DMS 273 (cell line): ENCODE measurements at regions not wholly inside any gene's neighbourhood (a gene's known extent, or its start where the extent isn't known, plus 50 kb on each side); places are given as distances from the start of the nearest gene placed in this dataset.
"Not testable (repeated sequence)": the region's sequence is repeated elsewhere in the genome, so short reads cannot be mapped to it uniquely, and the experiment has no call there.

Source experiments
- DNase-seq: peaks from one replicate; lab custom pipeline; 2025; ENCODE audit not compliant: unreplicated experiment; lab: John Stamatoyannopoulos, UW

GRCh38 chr5:62206150-62206829 lies 99.7 kb upstream of the KIF2A start:
- peak; percentile 52 for DNase-seq

DNA sequence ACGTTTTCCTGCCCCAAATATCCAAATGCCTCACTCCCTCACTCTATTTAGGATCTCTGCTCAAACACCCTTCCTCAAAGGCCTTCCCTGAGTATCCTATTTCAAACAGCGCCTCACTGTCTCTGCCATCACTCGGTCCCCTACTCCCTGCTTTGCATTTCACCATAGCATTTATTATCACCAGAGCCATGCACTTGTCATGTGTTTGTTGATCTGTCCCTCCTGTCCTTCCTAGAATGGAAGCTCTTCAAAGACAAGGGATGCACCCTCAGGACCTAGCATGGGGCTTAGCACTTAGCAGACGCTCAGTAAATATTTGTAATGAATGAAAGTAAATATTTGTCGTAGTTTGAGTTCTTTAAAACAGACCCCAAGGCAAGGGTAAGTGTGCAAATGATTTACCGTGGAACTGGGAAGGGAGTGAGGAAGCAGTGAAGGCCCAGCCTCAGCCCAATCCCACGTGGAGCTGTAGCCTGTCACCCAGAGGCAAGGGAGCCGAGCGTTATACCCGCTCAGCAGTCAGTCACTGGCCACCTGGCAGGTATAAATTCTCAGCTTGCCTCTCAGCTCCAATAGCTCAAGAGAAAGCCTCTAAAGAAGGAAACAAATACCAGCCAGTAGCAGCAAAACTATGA lies 97.7 kb upstream of the KIF2A start:
- no peak for DNase-seq

GRCh38 chr5:62211405-62211804 lies 94.6 kb upstream of the KIF2A start:
- no peak for DNase-seq

DNA sequence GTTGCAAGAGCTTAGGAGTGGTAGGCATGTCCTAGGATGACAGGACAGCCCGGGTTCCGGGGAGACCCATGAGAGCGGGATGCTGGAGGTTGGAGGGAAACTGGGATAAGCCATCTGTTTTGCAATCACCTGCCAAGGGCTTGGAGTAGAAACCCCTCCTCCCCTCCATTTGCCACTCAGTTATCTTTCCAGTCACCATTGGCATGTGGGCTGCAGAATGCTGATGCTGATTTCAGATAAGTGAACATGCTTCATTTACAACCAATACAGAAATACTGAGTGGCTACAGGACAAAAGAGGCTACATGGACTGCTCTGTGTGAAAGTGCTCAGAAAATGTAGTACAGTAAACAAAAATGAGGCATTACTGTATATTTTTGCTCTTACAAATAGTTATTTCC lies 93.4 kb upstream of the KIF2A start:
- peak; percentile 31 for DNase-seq

DNA sequence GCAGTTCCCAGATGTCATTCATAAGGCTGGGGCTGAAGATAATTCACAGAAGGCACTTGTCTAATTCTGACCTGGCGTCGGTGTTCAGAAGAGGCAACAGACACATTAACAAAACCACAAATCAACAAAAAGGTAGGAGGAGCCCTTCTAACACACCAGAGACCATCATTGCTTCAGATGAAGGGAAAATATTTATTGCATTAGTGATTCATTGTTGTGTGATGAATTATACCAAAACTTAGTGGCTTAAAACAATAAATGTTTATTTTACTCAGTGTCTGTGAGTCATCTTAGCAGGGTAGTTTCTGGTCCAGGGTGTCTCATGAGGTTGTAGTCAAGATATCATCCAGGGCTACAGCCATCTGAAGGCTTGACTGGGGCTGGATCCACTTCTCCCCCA lies 91.3 kb upstream of the KIF2A start:
- DNase-seq = no peak

DNA sequence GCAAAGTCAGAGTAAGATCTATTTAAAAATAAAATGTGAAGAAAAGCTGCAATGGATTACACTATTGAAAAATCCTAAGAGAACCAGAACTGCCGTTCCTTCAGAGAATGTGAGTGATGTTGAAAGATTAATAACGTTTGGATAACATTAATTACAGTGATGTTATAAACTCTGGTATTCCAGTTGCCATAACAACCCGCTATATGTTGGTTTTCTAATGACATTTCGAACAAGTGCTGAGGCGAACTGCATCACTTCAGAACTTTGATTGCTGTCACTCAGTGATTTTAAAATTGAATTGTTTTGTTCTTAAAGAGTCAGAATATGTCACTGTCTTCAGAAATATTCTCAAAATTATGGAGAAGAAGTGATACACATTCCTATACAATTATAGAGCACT lies 89.4 kb upstream of the KIF2A start:
- not testable (repeated sequence) for DNase-seq

DNA sequence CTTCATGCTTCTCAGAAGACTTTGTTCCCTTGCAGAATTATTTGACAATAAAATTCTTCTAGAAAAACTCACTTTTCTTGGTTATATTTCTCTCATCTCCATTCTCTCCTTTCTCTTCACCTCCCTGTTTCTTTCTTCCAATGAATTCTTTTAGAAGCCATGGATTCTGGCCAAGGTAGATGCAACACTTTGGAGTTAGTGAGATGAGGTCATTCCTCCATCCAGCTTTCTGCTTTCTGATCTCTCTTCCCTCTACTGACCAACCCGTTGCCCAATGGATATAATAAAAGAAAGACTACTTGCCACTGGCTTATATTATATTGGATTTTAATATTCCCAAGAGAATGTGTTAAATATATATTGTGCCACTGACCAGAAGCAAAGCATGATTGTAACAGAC lies 88.9 kb upstream of the KIF2A start:
- not testable (repeated sequence) for DNase-seq

- not testable (repeated sequence) for DNase-seq
Measured at GRCh38 chr5:62218860-62219259, 87.1 kb upstream of the KIF2A start.

DNA sequence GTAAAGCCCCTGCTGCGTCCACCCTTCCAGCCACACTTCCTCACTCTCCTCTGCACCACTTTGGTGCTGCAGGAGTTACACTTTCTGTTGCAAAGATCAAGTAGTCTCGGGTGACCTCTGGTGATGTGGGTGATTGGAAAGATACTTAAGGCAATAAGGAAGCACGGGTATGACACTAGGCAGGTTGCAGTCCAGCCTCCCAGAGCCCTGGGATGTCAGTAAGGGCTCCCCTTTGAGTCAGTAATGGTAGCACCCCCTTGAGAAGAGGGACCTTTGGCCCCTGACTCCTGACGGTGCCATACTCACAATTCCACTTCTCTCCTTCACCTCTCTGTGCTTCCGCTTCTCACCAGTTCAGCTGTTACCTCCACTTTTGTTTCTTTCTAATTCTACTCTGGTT lies 84.1 kb upstream of the KIF2A start:
- not testable (repeated sequence) for DNase-seq

GRCh38 chr5:62222305-62222704 lies 83.7 kb upstream of the KIF2A start:
- not testable (repeated sequence) for DNase-seq

GRCh38 chr5:62223312-62223670 lies 82.7 kb upstream of the KIF2A start:
- not testable (repeated sequence) for DNase-seq

DNA sequence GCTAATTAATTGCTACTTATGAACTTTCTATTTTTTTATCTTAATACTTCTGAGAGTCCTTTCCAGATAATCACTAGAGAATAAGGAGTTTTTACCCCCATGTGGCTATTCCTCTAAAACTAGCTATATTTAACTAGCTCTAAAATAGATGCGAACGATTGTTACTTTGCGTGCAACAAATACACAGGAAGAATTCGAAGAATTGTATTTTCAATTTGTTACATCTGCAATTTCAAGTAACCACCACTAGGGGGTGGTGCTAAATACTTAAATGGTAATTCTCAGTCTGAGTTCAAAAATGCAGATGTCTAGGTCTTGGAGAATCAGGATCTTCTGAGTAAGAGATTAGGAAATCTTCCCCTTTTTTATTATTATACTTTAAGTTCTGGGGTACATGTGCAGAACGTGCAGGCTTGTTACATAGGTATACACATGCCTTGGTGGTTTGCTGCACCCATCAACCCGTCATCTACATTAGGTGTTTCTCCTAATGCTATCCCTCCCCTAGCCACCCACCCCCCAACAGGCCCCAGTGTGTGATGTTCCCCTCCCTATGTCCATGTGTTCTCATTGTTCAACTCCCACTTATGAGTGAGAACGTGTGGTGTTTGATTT lies 80.9 kb upstream of the KIF2A start:
- peak; percentile 21 for DNase-seq

- DNase-seq = not testable (repeated sequence)
Measured at GRCh38 chr5:62230876-62231388, 75.1 kb upstream of the KIF2A start.

DNA sequence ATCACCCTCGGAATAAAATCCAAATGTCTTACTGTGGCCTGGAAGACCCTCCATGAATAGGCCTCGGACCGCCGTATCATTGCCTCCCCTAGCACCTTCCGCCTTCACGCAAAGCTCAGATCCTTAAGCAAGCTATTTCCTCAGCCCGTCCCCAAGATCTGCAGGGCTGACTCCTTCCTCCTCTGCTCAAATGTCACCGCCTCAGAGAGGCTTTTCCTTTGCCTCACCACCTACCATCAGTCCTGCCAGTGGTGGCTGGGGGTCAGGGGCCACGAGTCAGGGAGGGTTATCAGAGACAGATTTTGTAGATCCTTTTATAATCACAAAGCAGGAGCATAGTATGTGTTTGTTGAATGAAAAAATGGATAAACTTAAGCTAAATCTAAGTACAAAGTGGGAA lies 74.4 kb upstream of the KIF2A start:
- no peak for DNase-seq

GRCh38 chr5:62232218-62232617 lies 73.8 kb upstream of the KIF2A start:
- DNase-seq = not testable (repeated sequence)

- not testable (repeated sequence) for DNase-seq
Measured at GRCh38 chr5:62233083-62234046, 72.6 kb upstream of the KIF2A start.

DNA sequence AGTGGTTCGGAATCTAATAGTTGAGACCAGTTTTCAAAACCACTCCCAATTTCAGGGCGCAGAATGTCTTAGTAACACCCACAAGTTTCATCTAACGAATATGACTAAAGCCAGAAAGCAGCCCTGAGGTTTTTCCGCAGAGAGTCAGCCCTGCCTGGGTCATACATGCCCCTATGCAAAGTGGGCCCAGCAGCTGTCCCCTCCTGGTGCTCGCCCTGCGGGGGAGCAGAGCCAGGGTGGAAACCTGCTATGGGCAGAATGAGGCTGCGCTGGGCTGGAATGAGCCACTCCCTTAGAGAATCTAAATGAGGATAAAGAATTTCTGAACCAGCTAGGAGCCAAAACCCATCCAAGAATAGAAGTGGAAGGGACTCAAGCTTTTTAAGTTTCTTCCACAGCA lies 69.4 kb upstream of the KIF2A start:
- DNase-seq = not testable (repeated sequence)

GRCh38 chr5:62237944-62238343 lies 68.1 kb upstream of the KIF2A start:
- DNase-seq = not testable (repeated sequence)

- DNase-seq = not testable (repeated sequence)
Measured at GRCh38 chr5:62238584-62238983, 67.4 kb upstream of the KIF2A start.

GRCh38 chr5:62240494-62240893 lies 65.5 kb upstream of the KIF2A start:
- not testable (repeated sequence) for DNase-seq

GRCh38 chr5:62242000-62242399 lies 64.0 kb upstream of the KIF2A start:
- DNase-seq = not testable (repeated sequence)
